B cell (primary cell): ENCODE measurements at regions not wholly inside any gene's neighbourhood (a gene's known extent, or its start where the extent isn't known, plus 50 kb on each side); places are given as distances from the start of the nearest gene placed in this dataset.

Source experiments
- CTCF ChIP-seq: fragments of 200-600 bp; IDR thresholded peaks from one replicate; pipeline ENCODE4 v1.8.0; 2022; ENCODE audit warnings: antibody characterized with exemption, mild to moderate bottlenecking
- EZH2 ChIP-seq: IDR thresholded peaks from 2 replicates; pipeline ENCODE4 v1.6.1; 2012; ENCODE audit warnings: borderline replicate concordance, low read depth, mild to moderate bottlenecking, moderate library complexity, low read length; ENCODE audit not compliant: insufficient read depth, poor library complexity, severe bottlenecking

- TF ChIP-seq CTCF (no peak), EZH2 (no peak)
Measured at GRCh38 chr3:82229397-82229796, 468.0 kb upstream of the GBE1 start.
